Thymus (tissue), 11 donors: ENCODE measurements at regions not wholly inside any gene's neighbourhood (a gene's known extent, or its start where the extent isn't known, plus 50 kb on each side); places are given as distances from the start of the nearest gene placed in this dataset.

Experiments
- DNase-seq, 9 donors: peaks; one replicate each; pipeline ENCODE4 v3.0.0-alpha.2; 2013; ENCODE audit warnings: low spot score in 9 of 9, low read depth in 6 of 9, missing footprints in 1 of 9
- H3K27ac ChIP-seq, 2 donors: one replicate each; pipeline ENCODE4 v1.5.1; 2013; ENCODE audit warnings: control low read depth in 1 of 2, low read depth in 1 of 2, low read length in 1 of 2, mild to moderate bottlenecking in 1 of 2, moderate library complexity in 1 of 2
- H3K27me3 ChIP-seq, 2 donors: one replicate each; pipeline ENCODE4 v1.5.1; 2013; ENCODE audit warnings: low read length in 1 of 2; ENCODE audit not compliant: control insufficient read depth in 2 of 2, insufficient read depth in 1 of 2
- H3K36me3 ChIP-seq, 2 donors: one replicate each; pipeline ENCODE4 v1.5.1; 2013; ENCODE audit warnings: low read length in 1 of 2, mild to moderate bottlenecking in 1 of 2, moderate library complexity in 1 of 2; ENCODE audit not compliant: control insufficient read depth in 2 of 2, insufficient read depth in 2 of 2
- H3K4me1 ChIP-seq, 2 donors: one replicate each; pipeline ENCODE4 v1.5.1; 2013; ENCODE audit warnings: low read length in 2 of 2; ENCODE audit not compliant: control insufficient read depth in 2 of 2, insufficient read depth in 2 of 2
- H3K4me3 ChIP-seq, 2 donors: one replicate each; pipeline ENCODE4 v1.5.1; 2013; ENCODE audit warnings: low read length in 2 of 2, control low read depth in 1 of 2, mild to moderate bottlenecking in 1 of 2
- H3K9me3 ChIP-seq, 2 donors: one replicate each; pipeline ENCODE4 v1.5.1; 2013; ENCODE audit warnings: low read length in 1 of 2, mild to moderate bottlenecking in 1 of 2; ENCODE audit not compliant: control insufficient read depth in 2 of 2, insufficient read depth in 1 of 2
- WGBS: extraction: QIAGEN DNeasy Blood & Tissue Kit; methylation state at CpG from one replicate; pipeline ENCODE4 v1.1.7; 2013; 5-methylcytosine and 5-hydroxymethylcytosine counted together
- donor health status: healthy.

- no peaks in the 10 kb centered on the region for H3K36me3 ChIP-seq
- H3K27ac ChIP-seq = no peak overlapping the region
- no peaks in the 10 kb centered on the region for H3K27me3 ChIP-seq
- 95% methylated on average over 1 of the region's 1 CpG for WGBS
- no peaks in the 10 kb centered on the region for H3K4me1 ChIP-seq
- no peak overlapping the region for H3K4me3 ChIP-seq
- no peak for DNase-seq
- H3K9me3 ChIP-seq = no peaks in the 10 kb centered on the region
Observed at GRCh38 chr5:159628703-159629102, 287.6 kb upstream of the ADRA1B start.

GRCh38 chr5:159629158-159629557, 287.1 kb upstream of the ADRA1B start:
- Histone ChIP-seq H3K27ac (no peak overlapping the region), H3K9me3 (no peaks in the 10 kb centered on the region), H3K4me1 (no peaks in the 10 kb centered on the region), H3K4me3 (no peak overlapping the region), H3K36me3 (no peaks in the 10 kb centered on the region), H3K27me3 (no peaks in the 10 kb centered on the region)
- WGBS = 95% methylated on average over 3 of the region's 3 CpGs
- DNase-seq = no peak

- no peak for DNase-seq
- Histone ChIP-seq H3K4me1 (no peaks in the 10 kb centered on the region), H3K36me3 (no peaks in the 10 kb centered on the region), H3K4me3 (no peak overlapping the region), H3K9me3 (no peaks in the 10 kb centered on the region), H3K27ac (no peak overlapping the region), H3K27me3 (no peaks in the 10 kb centered on the region)
- WGBS = 54% methylated on average over 2 of the region's 2 CpGs
Observed at GRCh38 chr5:159630545-159630944, 285.7 kb upstream of the ADRA1B start.

- Histone ChIP-seq H3K36me3 (no peaks in the 10 kb centered on the region), H3K27ac (no peak overlapping the region), H3K4me1 (no peaks in the 10 kb centered on the region), H3K9me3 (no peaks in the 10 kb centered on the region), H3K27me3 (no peaks in the 10 kb centered on the region), H3K4me3 (no peak overlapping the region)
- no peak for DNase-seq
- WGBS = 93% methylated on average over 3 of the region's 3 CpGs
Observed at GRCh38 chr5:159631001-159631400, 285.3 kb upstream of the ADRA1B start.

- no peaks in the 10 kb centered on the region for H3K27me3 ChIP-seq
- no peak for DNase-seq
- no peak overlapping the region for H3K4me3 ChIP-seq
- H3K27ac ChIP-seq = no peak overlapping the region
- no peaks in the 10 kb centered on the region for H3K9me3 ChIP-seq
- H3K36me3 ChIP-seq = no peaks in the 10 kb centered on the region
- H3K4me1 ChIP-seq = no peaks in the 10 kb centered on the region
- WGBS = 96% methylated on average over 3 of the region's 3 CpGs
Observed at GRCh38 chr5:159632866-159633265, 283.4 kb upstream of the ADRA1B start.

- no peaks in the 10 kb centered on the region for H3K4me1 ChIP-seq
- no peak for DNase-seq
- no peak overlapping the region for H3K27ac ChIP-seq
- H3K4me3 ChIP-seq = no peak overlapping the region
- no peaks in the 10 kb centered on the region for H3K27me3 ChIP-seq
- H3K36me3 ChIP-seq = no peaks in the 10 kb centered on the region
- H3K9me3 ChIP-seq = no peaks in the 10 kb centered on the region
Observed at GRCh38 chr5:159638481-159638880, 277.8 kb upstream of the ADRA1B start.

- Histone ChIP-seq H3K27ac (no peak overlapping the region), H3K4me1 (no peaks in the 10 kb centered on the region), H3K27me3 (no peaks in the 10 kb centered on the region), H3K9me3 (no peaks in the 10 kb centered on the region), H3K36me3 (no peaks in the 10 kb centered on the region), H3K4me3 (no peak overlapping the region)
- no peak for DNase-seq
- 70% methylated on average over 2 of the region's 2 CpGs for WGBS
Observed at GRCh38 chr5:159638954-159639559, 277.2 kb upstream of the ADRA1B start.

- H3K27ac ChIP-seq = no peak overlapping the region
- H3K9me3 ChIP-seq = no peaks in the 10 kb centered on the region
- WGBS = 91% methylated on average over 3 of the region's 3 CpGs
- no peak overlapping the region for H3K4me3 ChIP-seq
- no peaks in the 10 kb centered on the region for H3K4me1 ChIP-seq
- no peaks in the 10 kb centered on the region for H3K27me3 ChIP-seq
- no peaks in the 10 kb centered on the region for H3K36me3 ChIP-seq
- DNase-seq = no peak
Observed at GRCh38 chr5:159639590-159639989, 276.7 kb upstream of the ADRA1B start.

GRCh38 chr5:159640446-159640845, 275.8 kb upstream of the ADRA1B start:
- no peaks in the 10 kb centered on the region for H3K9me3 ChIP-seq
- DNase-seq = no peak
- no peak overlapping the region for H3K4me3 ChIP-seq
- H3K27me3 ChIP-seq = no peaks in the 10 kb centered on the region
- H3K4me1 ChIP-seq = no peaks in the 10 kb centered on the region
- no peaks in the 10 kb centered on the region for H3K36me3 ChIP-seq
- WGBS = 92% methylated on average over 5 of the region's 5 CpGs
- no peak overlapping the region for H3K27ac ChIP-seq

GRCh38 chr5:159640921-159641320, 275.4 kb upstream of the ADRA1B start:
- Histone ChIP-seq H3K27ac (no peak overlapping the region), H3K27me3 (no peaks in the 10 kb centered on the region), H3K36me3 (no peaks in the 10 kb centered on the region), H3K4me3 (no peak overlapping the region), H3K9me3 (no peaks in the 10 kb centered on the region), H3K4me1 (no peaks in the 10 kb centered on the region)
- WGBS = 98% methylated on average over 5 of the region's 5 CpGs
- no peak for DNase-seq
